Natural killer cell (primary cell): ENCODE measurements at regions not wholly inside any gene's neighbourhood (a gene's known extent, or its start where the extent isn't known, plus 50 kb on each side); places are given as distances from the start of the nearest gene placed in this dataset.
A peak's percentile ranks its signal among the peaks of the same experiment; 100 is the strongest.

ENCODE experiments used
- ATAC-seq, 3 donors: fragments of 150-1000 bp in 2 of 3; fragments of 200-7000 bp in 1 of 3; cut with Tn5 transposase; 1 replicate in 1 of 3; 2 replicates in 2 of 3; pipeline ENCODE4 v1.10.0; 2021; ENCODE audit warnings: mild to moderate bottlenecking in 2 of 3, moderate library complexity in 2 of 3
- DNase-seq, 2 donors: peaks; one replicate each; pipeline versions ENCODE4 v3.0.0 to v3.0.0-alpha.2; 2013 to 2021; ENCODE audit warnings: mixed read lengths in 1 of 2
- H3K27ac ChIP-seq: one replicate; pipeline ENCODE4 v1.5.1; 2013; ENCODE audit warnings: mild to moderate bottlenecking, low read length
- H3K27me3 ChIP-seq: one replicate; pipeline ENCODE4 v1.6.1; 2013; ENCODE audit warnings: low read length; ENCODE audit not compliant: control insufficient read depth, insufficient read depth
- H3K36me3 ChIP-seq: one replicate; pipeline ENCODE4 v1.6.1; 2013; ENCODE audit warnings: low read length; ENCODE audit not compliant: control insufficient read depth, insufficient read depth
- H3K4me1 ChIP-seq: one replicate; pipeline ENCODE4 v1.6.1; 2013; ENCODE audit warnings: low read length; ENCODE audit not compliant: control insufficient read depth, insufficient read depth
- H3K4me3 ChIP-seq: one replicate; pipeline ENCODE4 v1.5.1; 2013; ENCODE audit warnings: low read length
- H3K9me3 ChIP-seq: one replicate; pipeline ENCODE4 v1.6.1; 2013; ENCODE audit warnings: low read length; ENCODE audit not compliant: control insufficient read depth, insufficient read depth
- H3K27ac Mint-ChIP-seq, 2 donors: one replicate each; pipeline ENCODE4 v1.8.0; 2022; ENCODE audit warnings: mild to moderate bottlenecking in 2 of 2, mixed read lengths in 2 of 2, moderate library complexity in 1 of 2
- H3K27me3 Mint-ChIP-seq, 2 donors: one replicate each; pipeline ENCODE4 v1.8.0; 2022; ENCODE audit warnings: low read depth in 2 of 2, mixed read lengths in 2 of 2
- H3K36me3 Mint-ChIP-seq: one replicate; pipeline ENCODE4 v1.8.0; 2022; ENCODE audit warnings: mixed read lengths
- H3K4me1 Mint-ChIP-seq, 2 donors: one replicate each; pipeline ENCODE4 v1.8.0; 2022; ENCODE audit warnings: mixed read lengths in 2 of 2
- H3K4me3 Mint-ChIP-seq: one replicate; pipeline ENCODE4 v1.8.0; 2022; ENCODE audit warnings: mild to moderate bottlenecking, moderate library complexity, mixed read lengths
- H3K9me3 Mint-ChIP-seq, 2 donors: one replicate each; pipeline ENCODE4 v1.8.0; 2022; ENCODE audit warnings: mixed read lengths in 2 of 2
- whole genome bisulfite sequencing: methylation state at CpG from one replicate; pipeline ENCODE4 v1.1.7; 2013; ENCODE audit warnings: missing lambda C conversion rate; ENCODE audit not compliant: insufficient coverage; 5-methylcytosine and 5-hydroxymethylcytosine counted together
- intact Hi-C: fragments of 100-400 bp; cut with micrococcal nuclease; formaldehyde crosslinking; loops from one replicate; pipeline ENCODE4 v1.14.2; 2022
- TF ChIP-seq, protein P1 (sequence below): fragments of 200-600 bp; IDR thresholded peaks from one replicate; pipeline ENCODE4 v1.8.0; 2022; ENCODE audit warnings: antibody characterized with exemption

DNA sequence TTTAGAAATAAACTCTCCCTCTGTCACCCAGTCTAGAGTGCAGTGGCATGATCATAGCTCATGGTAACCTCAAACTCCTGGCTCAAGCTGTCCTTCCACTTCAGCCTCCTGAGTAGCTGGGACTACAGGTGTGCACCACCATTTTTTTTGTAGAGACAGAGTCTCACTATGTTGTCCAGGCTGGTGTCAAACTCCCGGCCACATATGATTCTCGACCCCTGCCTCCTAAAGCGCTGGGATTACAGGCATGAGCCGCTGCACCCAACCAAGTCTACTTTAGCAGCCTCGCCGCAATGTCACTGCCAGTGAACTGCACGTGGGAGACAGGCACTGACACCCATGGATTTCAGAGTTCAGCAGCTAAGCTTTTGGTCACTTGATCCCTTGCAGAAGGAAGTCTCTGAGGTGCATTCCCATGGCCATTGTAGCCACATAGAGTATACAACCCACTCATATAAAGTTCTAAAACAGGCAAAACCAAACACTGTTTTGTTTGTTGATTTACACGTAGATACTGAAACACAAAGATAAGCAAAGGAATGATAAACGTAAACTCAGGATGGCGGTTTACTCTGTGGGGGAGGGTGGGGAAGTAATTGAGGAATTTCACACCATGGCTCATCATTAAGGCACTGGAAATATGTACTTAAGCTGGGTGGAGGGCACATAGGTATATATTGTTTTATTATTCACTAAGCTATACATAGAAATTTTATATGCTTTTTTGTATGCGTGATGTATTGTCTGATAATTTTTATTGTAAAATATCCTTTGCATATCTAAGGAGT is 115.0 kb downstream of the MEX3B start:
- no peaks in the 10 kb centered on the region for H3K9me3 Mint-ChIP-seq
- no peak overlapping the region for H3K27ac ChIP-seq
- H3K36me3 Mint-ChIP-seq = no peaks in the 10 kb centered on the region
- ATAC-seq (peak in 1 of 3 donors; percentile 21), DNase-seq (no peak)
- H3K27ac Mint-ChIP-seq = no peak overlapping the region
- WGBS = 92% methylated on average over 10 of the region's 11 CpGs
- H3K4me1 Mint-ChIP-seq = no peaks in the 10 kb centered on the region
- no peaks in the 10 kb centered on the region for H3K9me3 ChIP-seq
- no peaks in the 10 kb centered on the region for H3K36me3 ChIP-seq
- no peaks in the 10 kb centered on the region for H3K27me3 ChIP-seq
- H3K4me3 ChIP-seq = no peak overlapping the region
- TF ChIP-seq, protein P1, sequence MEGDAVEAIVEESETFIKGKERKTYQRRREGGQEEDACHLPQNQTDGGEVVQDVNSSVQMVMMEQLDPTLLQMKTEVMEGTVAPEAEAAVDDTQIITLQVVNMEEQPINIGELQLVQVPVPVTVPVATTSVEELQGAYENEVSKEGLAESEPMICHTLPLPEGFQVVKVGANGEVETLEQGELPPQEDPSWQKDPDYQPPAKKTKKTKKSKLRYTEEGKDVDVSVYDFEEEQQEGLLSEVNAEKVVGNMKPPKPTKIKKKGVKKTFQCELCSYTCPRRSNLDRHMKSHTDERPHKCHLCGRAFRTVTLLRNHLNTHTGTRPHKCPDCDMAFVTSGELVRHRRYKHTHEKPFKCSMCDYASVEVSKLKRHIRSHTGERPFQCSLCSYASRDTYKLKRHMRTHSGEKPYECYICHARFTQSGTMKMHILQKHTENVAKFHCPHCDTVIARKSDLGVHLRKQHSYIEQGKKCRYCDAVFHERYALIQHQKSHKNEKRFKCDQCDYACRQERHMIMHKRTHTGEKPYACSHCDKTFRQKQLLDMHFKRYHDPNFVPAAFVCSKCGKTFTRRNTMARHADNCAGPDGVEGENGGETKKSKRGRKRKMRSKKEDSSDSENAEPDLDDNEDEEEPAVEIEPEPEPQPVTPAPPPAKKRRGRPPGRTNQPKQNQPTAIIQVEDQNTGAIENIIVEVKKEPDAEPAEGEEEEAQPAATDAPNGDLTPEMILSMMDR = no peak
- intact Hi-C loops = no loop called here
- H3K4me1 ChIP-seq = no peaks in the 10 kb centered on the region
- H3K27me3 Mint-ChIP-seq = peaks cover 0 to 3% of the 10 kb centered on the region in 2 donors
- H3K4me3 Mint-ChIP-seq = no peak overlapping the region

DNA sequence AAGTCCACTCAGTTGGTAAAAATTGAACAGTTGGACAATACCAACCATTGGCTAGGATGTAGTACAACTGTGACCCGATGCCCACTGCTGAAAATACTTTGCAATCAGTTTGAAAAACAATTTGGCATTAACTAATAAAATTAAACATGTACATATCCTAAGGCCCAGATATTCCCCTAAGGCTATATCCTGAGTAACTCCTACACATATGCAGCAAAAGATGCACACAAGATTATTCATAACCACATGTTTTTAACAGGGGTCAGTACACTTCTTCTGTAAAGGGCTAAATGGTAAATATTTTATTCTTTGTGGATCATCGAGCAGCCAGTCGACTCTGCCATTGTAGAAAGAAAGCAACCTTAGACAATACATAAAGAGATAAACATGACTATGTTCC is 116.3 kb downstream of the MEX3B start:
- Mint-ChIP-seq H3K36me3 (no peaks in the 10 kb centered on the region), H3K4me3 (no peak overlapping the region), H3K9me3 (no peaks in the 10 kb centered on the region), H3K4me1 (no peaks in the 10 kb centered on the region), H3K27ac (no peak overlapping the region), H3K27me3 (peaks cover 0 to 3% of the 10 kb centered on the region in 2 donors)
- no peak for DNase-seq
- ATAC-seq = no peak
- WGBS = 69% methylated on average over 3 of the region's 3 CpGs
- no peaks in the 10 kb centered on the region for H3K27me3 ChIP-seq
- intact Hi-C loops = no loop called here
- no peaks in the 10 kb centered on the region for H3K4me1 ChIP-seq
- H3K4me3 ChIP-seq = no peak overlapping the region
- H3K27ac ChIP-seq = no peak overlapping the region
- H3K9me3 ChIP-seq = no peaks in the 10 kb centered on the region
- no peaks in the 10 kb centered on the region for H3K36me3 ChIP-seq
- TF ChIP-seq, protein P1 = no peak

GRCh38 chr15:81926981-81927380 is 118.8 kb downstream of the MEX3B start:
- H3K4me1 Mint-ChIP-seq = no peaks in the 10 kb centered on the region
- H3K9me3 Mint-ChIP-seq = no peaks in the 10 kb centered on the region
- H3K27ac ChIP-seq = no peak overlapping the region
- intact Hi-C loops = no loop called here
- H3K9me3 ChIP-seq = no peaks in the 10 kb centered on the region
- DNase-seq (no peak), ATAC-seq (no peak)
- no peak overlapping the region for H3K4me3 Mint-ChIP-seq
- H3K4me3 ChIP-seq = no peak overlapping the region
- WGBS = 87% methylated on average over 6 of the region's 6 CpGs
- TF ChIP-seq, protein P1 = no peak
- peaks cover 0 to 5% of the 10 kb centered on the region in 2 donors for H3K27me3 Mint-ChIP-seq
- no peaks in the 10 kb centered on the region for H3K36me3 ChIP-seq
- no peaks in the 10 kb centered on the region for H3K36me3 Mint-ChIP-seq
- H3K27ac Mint-ChIP-seq = no peak overlapping the region
- no peaks in the 10 kb centered on the region for H3K27me3 ChIP-seq
- H3K4me1 ChIP-seq = no peaks in the 10 kb centered on the region

GRCh38 chr15:81924729-81925128 is 121.1 kb downstream of the MEX3B start:
- H3K4me3 Mint-ChIP-seq = no peak overlapping the region
- H3K27me3 Mint-ChIP-seq = peaks cover 0 to 2% of the 10 kb centered on the region in 2 donors
- intact Hi-C loops = no loop called here
- TF ChIP-seq, protein P1 = no peak
- no peaks in the 10 kb centered on the region for H3K36me3 Mint-ChIP-seq
- no peaks in the 10 kb centered on the region for H3K9me3 ChIP-seq
- H3K27me3 ChIP-seq = no peaks in the 10 kb centered on the region
- no peaks in the 10 kb centered on the region for H3K4me1 ChIP-seq
- no peak overlapping the region for H3K27ac ChIP-seq
- 89% methylated on average over 4 of the region's 4 CpGs for WGBS
- DNase-seq (no peak), ATAC-seq (no peak)
- no peaks in the 10 kb centered on the region for H3K4me1 Mint-ChIP-seq
- no peak overlapping the region for H3K4me3 ChIP-seq
- H3K27ac Mint-ChIP-seq = no peak overlapping the region
- H3K9me3 Mint-ChIP-seq = no peaks in the 10 kb centered on the region
- H3K36me3 ChIP-seq = no peaks in the 10 kb centered on the region
